M059J (cell line): ENCODE measurements at regions not wholly inside any gene's neighbourhood (a gene's known extent, or its start where the extent isn't known, plus 50 kb on each side); places are given as distances from the start of the nearest gene placed in this dataset.
"Not testable (repeated sequence)": the region's sequence is repeated elsewhere in the genome, so short reads cannot be mapped to it uniquely, and the experiment has no call there.

Source experiments
- DNase-seq: peaks from one replicate; pipeline ENCODE4 v3.0.0-alpha.2; 2012; ENCODE audit warnings: low read depth

DNA sequence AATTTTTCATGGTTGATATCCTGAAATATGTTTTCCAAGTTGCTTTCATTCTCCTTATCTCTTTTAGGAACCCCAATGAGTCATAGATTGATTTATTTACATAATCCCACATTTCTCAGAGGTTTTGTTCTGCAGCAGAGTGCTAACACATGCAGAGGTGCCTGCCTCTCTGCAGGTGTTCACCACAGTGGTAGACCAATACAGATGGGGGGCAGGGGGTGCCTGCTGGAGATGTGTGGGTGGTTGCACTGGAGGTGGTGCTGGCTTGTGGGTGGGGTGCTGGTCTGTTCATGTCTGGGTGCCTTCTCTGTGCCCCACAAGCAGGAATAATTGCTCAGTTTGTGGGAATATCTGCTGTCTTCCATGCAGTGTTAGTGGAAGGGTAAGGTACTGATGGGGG lies 131.1 kb downstream of the JRKL start:
- peak; percentile 4 for DNase-seq

DNA sequence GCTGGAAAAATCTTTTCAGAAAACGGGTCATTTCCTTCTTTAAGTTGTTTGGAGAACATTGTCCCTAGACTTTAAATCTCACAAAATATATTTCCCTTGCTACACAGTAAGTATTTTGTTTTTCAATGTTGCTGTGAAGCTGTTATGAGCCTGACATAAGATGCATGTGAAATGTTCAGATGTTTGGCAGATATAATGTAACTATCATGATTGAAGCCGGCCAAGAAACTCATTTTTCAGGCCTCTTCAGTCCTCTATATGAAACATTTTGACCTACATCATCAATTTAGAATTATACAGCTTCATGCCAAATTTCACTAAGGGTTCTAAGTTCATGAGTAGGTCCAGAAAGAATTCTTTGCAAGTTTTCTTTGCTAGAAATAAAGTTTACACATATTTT lies 133.8 kb downstream of the JRKL start:
- no peak for DNase-seq

DNA sequence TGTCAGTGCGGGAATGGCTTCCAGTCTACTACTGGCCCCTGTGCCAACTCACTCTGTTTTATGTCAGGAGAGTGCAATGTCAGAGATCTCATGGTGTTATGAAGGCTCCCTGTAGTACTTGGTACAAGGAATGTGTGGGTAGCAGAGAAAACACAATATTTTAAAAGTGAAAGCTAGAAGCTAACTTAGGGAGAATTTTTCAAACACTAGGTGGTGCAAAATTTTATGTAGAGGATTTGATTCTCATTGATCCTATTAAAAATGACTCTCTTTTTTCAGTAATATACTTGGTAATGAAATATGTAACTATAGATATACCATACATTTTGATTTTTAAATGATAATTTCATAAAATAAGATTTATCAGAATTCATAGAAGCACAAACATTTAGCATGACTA lies 134.7 kb downstream of the JRKL start:
- peak; percentile 3 for DNase-seq

DNA sequence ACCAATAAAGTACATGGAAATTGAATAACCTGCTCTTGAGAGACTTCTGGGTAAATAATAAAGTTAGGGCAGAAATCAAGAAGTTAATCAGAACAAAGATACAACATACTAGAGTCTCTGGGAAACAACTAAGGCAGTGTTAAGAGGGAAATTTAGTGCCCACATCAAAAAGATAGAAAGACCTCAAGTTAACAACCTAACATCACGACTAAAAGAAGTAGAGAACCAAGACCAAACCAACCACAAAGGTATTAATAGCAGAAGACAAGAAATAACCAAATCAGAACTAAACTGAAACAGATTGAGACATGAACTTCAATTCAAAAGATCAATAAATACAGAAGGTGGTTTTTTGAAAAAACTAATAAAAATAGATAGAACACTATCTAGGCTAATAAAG lies 140.7 kb downstream of the JRKL start:
- no peak for DNase-seq

DNA sequence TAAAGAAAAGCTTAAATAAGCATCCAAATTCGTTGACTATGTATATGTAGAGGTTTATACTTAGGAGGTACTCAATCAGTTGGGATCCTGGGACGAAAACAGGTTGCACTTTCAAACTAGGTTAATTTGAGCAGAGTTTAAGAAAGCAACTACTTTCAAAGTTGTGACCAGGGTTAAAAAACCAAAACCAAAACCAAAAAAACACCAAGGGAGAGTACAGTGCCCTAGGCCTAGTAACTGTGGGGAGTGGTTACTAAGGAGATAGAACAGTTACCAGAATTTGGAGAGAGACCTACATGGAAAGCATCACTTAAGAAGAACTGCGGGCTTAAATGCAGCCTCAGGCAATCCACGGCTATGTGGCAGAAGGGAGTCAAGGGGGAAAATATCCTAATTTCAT lies 148.3 kb downstream of the JRKL start:
- peak; percentile 7 for DNase-seq

DNA sequence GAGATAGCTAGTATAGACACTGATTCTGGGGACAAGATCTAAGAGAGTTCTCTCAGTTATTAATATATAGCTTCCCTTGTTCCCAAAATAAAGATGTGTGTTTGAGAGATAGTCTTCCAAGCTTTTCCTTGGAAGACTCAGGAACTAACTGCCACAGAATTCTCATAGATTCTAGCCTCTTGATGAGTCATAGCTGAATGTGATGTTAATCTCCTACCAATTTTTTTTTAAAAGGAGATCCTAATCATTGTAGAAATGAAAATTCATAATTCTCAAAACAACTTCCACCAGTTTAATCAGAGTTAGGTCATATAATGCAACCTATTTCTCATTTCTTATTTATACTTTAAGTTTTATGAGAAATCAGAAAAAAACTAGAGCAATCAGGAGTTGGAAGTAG lies 148.8 kb downstream of the JRKL start:
- DNase-seq = peak; percentile 25

DNA sequence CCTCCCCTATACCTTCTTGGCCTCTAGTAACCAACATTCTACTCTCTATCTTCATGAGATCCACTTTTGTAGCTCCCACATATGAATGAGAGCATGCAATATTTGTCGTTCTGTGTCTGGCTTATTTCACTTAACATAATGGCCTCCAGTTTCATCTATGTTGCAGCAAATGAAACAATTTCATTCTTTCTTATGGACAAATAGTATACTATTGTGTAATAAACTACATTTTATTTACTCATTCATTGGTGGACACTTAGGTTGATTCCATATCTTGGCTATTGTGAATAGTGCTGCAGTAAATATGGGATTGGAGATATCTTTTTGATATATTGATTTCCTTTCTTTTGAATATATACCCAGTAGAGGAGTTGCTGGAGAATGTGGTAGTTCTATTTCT lies 151.1 kb downstream of the JRKL start:
- no peak for DNase-seq

DNA sequence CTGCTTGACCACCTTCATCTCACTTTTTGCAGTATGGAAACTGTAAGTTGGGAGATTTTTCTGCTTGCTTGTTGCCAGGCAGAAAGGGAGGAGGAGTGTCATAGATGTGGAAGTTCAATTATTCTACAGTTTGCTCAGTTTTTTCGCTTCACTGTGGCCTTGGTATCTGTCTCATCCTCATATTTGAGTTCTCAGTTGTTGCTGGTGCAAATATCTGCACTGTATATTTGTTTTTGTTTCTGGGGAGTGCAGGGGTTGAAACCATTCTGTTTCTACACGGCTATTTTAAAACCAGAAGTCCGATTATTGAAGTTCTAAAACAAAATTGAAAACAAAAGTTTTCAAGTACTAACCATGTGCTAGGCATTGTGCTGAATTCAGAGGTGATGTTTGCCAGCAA lies 153.4 kb downstream of the JRKL start:
- no peak for DNase-seq

DNA sequence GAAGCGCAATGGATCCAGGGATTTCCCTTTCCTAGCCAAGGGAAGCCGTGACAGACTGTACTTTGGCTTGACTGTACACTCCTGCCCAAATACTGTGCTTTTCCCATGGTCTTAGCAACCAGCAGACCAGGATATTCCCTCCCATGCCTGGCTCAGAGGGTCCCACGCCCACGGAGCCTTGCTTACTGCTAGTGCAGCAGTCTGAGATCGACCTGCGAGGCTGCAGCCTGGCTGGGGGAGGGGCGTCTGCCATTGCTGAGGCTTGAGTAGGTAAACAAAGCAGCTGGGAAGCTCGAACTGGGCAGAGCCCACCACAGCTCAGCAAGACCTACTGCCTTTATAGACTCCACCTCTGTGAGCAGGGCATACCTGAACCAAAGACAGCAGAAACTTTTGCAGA lies 155.4 kb downstream of the JRKL start:
- DNase-seq = not testable (repeated sequence)

DNA sequence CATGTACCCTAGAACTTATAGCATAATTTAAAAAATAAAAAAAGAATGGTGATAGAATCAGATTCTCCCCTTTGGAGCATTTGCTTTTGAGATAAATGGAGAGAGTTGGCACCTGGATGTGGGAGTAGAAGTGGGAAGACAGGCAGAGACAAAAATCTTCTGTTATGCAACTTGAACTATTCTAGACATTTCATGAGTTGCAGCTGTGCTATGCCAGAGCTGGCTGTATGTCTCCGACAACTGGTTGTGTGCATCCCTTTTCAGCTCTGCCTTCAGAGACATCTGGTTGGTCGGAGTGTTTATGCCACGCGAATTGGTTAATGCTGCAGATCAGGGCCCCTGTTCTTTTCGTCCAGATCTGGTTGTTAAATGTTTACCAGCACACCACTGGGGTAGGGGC lies 161.3 kb downstream of the JRKL start:
- no peak for DNase-seq

DNA sequence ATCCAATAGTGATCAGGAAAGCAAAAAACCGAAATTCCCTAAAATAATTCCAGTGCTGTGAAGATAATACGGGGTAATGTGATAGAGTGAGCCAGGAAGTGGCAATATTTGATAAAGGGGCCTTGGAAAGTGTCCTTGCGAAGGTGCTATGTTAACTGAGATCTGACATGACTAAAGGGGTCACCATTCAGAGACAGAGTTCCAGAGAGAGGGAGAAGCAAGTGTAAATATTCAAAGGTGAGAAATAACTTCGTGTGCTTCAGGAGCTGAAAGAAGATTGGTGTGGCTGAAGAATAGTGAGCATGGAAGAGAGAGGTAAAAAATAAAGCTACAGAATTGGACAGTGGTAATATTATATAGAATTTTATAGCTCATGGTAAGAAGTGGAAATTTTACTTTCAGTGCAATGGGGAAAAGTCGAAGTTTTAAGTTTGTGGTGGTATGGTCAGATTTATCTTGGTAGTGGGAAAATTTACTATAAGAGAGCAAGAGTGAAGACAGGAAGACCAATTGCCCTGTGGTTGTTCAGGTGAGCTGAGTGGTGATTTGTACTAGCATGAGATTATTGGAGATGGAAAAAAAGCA lies 164.5 kb downstream of the JRKL start:
- DNase-seq = no peak

DNA sequence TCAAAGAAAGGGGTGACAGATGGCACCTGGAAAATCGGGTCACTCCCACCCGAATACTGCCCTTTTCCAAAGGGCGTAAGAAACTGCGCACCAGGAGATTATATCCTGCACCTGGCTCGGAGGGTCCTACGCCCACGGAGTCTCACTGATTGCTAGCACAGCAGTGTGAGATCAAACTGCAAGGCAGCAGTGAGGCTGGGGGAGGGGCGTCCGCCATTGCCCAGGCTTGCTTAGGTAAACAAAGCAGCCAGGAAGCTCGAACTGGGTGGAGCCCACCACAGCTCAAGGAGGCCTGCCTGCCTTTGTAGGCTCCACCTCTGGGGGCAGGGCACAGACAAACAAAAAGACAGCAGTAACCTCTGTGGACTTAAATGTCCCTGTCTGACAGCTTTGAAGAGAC lies 166.0 kb downstream of the JRKL start:
- not testable (repeated sequence) for DNase-seq

DNA sequence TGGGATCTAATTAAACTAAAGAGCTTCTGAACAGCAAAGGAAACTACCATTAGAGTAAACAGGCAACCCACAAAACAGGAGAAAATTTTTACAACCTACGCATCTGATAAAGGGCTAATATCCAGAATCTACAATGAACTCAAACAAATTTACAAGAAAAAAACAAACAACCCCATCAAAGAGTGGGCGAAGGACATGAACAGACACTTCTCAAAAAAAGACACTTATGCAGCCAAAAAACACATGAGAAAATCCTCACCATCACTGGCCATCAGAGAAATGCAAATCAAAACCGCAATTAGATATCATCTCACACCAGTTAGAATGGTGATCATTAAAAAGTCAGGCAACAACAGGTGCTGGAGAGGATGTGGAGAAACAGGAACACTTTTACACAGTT lies 170.9 kb downstream of the JRKL start:
- DNase-seq = not testable (repeated sequence)

DNA sequence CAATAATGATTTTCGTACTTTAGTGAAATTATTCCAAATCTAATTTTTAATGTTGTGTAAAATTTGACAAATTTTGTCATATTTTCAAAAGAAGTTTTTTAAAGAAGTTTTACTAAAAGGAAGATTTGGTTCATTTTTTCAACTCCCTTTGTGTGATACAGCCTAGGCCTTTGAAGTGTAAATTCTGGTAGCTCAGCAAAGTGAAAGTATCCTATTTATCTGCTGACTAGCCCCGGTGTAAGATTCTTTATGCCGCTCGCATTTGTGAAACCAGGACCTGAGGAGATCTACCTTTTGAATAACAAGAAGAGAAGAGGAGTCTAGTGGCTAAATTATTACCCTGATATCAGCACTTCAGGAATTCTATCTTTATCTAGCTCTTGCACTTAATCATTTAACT lies 177.4 kb downstream of the JRKL start:
- DNase-seq = peak; percentile 36

DNA sequence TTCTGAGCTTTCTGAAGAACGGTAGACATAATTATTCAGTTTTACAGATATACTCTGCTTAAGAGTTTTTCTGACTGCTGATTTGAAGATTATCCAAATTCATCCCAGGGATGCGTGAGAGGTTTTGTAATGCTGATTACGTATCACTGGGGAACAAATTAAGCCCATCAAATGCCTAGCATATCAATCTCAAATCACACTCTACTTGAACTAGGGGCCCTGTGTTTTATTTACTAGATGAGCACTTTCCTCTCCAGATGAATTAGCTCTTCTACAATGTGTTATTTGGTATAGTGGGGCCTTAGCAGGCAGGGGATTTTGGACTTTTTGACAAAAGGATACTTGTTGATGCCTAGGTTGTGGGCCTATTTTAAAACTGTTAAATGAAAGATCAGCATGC lies 177.9 kb downstream of the JRKL start:
- DNase-seq = no peak

DNA sequence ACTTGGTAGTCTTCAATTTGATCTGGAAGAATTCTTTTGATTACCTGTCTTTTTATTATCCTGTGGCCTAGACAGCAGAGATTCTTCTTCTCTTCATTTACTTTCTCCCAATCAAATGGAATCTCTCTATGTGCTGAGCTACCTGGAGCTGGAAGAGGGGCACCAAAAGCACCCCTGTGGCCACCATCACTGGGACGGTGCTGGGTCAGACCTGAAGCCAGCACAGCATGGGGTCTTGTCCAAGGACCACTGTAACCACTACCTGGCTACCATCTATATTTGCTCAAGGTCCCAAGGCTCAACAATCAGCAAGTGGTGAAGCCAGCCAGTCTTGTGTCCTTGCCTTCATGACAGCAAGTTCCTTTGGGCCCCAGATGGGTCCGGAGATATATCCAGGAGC lies 186.6 kb downstream of the JRKL start:
- no peak for DNase-seq

DNA sequence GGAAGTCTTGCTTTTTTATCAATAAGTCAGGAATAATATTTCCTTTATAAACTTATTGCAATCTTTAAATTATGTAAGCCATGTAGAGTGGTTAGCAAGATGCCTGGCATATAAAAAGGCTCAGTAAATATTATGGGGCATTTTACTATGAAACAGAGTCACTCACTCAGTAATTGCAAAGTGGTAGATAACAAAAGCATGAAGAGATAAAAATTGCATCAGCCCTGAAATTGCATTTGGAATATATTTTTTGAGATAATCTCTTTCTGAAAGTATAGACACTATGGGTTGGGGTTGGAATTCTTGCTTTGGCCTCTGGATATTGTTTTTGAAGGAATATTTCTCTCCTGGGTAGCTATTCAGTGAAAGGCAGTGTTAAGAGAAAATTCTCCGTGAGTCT lies 188.6 kb downstream of the JRKL start:
- no peak for DNase-seq

DNA sequence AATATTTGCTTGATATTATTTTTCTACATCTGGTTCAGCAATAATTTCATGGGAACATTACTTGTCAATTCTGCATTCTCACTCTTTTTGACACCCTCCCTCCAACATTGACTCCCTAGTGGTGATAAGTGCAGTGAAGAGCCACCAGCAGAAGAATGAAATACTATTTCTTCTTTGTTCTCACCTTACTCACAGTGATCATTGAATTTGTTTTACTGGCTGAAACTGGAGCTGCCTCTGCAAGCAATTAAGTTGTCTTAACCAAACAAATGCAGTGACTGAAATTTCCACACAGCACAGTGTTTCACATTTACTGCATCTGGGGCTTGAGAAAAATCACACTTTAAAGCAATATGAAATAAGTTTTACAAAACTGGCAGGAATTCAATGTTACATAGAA lies 189.8 kb downstream of the JRKL start:
- DNase-seq = no peak

DNA sequence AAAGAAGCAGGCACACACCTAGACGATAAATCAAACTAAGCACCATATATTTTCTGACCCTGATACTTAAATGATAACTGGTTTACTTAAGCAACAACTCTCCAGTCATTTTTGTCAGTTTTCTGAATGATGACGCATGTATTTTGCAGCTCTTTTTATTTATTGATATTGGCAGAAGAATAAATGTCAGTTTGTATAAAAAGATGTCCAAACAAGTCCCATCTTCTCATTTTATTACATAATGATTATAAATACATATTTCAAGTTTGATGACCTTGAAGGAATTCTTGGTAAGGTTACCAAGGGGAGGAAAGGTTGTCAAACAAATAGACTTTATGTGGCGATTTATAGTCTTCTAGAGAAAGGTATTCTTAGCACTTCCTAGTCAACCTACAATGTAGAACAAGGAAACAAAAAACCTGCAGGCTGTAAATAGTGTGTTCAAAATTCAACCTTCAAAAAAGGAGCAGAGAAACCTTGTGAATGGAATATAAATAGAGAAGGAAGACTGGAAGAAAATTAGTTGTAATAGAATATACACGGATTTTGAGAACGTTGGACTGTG lies 190.7 kb downstream of the JRKL start:
- DNase-seq = no peak

DNA sequence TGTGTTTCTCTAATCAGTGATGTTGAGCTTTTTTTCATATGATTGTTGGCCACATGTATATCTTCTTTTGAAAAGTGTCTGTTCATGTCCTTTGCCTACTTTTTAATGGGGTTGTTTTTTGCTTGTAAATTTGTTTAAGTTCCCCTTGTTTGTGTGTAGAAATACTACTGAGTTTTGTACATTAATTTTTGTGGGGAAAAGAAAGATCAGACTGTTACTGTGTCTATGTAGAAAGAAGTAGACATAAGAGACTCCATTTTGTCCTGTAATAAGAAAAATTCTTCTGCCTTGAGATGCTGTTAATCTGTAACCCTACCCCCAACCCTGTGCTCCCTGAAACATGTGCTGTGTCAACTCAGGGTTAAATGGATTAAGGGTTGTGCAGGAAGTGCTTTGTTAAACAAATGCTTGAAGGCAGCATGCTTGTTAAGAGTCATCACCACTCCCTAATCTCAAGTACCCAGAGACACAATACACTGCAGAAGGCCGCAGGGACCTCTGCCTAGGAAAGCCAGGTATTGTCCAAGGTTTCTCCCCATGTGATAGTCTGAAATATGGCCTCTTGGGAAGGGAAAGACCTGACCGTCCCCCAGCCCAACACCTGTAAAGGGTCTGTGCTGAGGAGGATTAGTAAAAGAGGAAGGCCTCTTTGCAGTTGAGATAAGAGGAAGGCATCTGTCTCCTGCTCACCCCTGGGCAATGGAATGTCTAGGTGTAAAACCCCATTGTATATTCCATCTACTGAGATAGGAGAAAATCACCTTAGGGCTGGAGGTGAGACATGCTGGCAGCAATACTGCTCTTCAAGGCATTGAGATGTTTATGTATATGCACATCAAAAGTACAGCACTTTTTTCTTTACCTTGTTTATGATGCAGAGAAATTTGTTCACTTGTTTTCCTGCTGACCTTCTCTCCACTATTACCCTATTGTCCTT lies 196.4 kb downstream of the JRKL start:
- DNase-seq = not testable (repeated sequence)

DNA sequence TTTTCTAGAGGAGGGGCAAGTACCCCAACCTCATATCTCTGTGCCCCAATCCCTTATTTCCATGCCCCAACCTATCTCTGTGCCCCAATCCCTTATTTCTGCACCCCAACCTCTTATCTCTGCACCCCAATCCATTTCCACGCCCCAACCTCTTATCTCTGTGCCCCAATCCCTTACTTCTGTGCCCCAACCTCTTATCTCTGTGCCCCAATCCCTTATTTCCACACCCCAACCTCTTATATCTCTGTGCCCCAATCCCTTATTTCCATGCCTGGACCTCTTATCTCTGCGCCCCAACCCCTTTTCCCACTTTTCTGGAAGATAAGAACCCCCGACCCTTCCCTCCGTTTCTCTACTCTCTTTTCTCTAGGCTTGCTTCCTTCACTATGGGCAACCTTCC lies 199.0 kb downstream of the JRKL start:
- DNase-seq = not testable (repeated sequence)

DNA sequence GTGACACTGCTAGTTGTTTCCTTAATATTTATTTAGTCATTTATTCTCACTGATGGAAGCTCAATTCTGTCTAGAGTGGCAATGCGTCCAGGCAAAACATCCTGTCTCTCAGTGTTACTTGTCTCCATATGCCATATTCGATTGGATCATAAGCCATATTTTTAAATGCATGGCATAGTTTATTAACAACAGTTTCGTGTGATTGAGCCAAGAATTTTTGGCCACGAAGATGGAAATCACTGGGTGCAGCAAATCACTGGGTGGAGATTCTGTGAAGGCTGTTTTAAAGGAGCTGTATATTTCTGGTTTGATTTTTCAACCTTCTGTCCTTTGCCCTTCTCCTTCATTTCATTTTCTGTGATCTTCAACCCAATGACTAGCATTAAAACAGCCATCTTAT lies 205.2 kb downstream of the JRKL start:
- DNase-seq = no peak

DNA sequence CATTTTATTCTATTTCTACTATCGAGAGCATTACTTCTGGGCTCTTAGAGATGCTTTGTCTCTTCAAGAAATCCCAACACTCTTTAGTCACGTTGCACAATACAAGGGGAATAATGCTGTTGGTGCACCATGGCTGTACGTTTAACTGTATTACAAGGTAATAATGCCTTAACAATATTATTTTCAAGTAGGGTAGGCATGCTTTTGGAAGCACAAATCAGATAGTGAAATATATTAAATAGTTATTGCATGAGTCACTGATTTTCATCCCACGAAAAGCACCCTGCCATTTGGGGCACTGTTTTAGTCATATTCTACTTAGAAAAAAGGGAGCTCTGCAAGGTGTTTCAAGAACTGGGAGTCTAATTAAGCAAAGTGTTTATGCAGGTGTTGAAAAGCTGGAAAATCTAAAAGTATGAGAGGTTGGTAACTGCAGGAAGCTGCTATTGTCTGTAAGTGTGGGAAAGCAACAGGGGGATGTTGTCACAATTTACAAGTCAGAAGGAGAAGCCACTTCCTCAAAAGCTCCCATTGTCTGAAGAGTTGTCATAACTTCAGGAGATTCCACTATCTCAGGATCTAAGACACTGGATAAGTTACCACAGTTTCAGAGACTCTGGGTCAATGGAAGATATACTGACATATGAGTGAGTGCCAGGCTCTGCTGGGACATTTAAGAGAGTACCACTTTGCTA lies 218.2 kb downstream of the JRKL start:
- peak; percentile 27 for DNase-seq
